Neutrophil (primary cell): ENCODE measurements at regions not wholly inside any gene's neighbourhood (a gene's known extent, or its start where the extent isn't known, plus 50 kb on each side); places are given as distances from the start of the nearest gene placed in this dataset.

Experiments used
- H3K27ac ChIP-seq: fragments of 200-600 bp; sonication (generic); 2 replicates; pipeline ENCODE4 v1.5.1; 2016; ENCODE audit warnings: mild to moderate bottlenecking, moderate library complexity
- H3K27me3 ChIP-seq: fragments of 200-600 bp; sonication (generic); 2 replicates; pipeline ENCODE4 v1.6.0; 2016; ENCODE audit warnings: mild to moderate bottlenecking
- H3K36me3 ChIP-seq: fragments of 200-600 bp; sonication (generic); 2 replicates; pipeline ENCODE4 v1.5.1; 2017
- H3K4me1 ChIP-seq, 2 experiments: fragments of 200-600 bp in 1 of 2; sonication (generic) in 1 of 2; 1 replicate in 1 of 2; 2 replicates in 1 of 2; pipeline versions ENCODE4 v1.5.1 to v1.6.1; 2013 to 2016; ENCODE audit warnings: low read depth in 1 of 2, low read length in 1 of 2, mild to moderate bottlenecking in 1 of 2, moderate library complexity in 1 of 2; ENCODE audit not compliant: control insufficient read depth in 1 of 2, insufficient read depth in 1 of 2
- H3K4me3 ChIP-seq, 2 experiments: fragments of 200-600 bp in 1 of 2; sonication (generic) in 1 of 2; 1 replicate in 1 of 2; 2 replicates in 1 of 2; pipeline ENCODE4 v1.5.1; 2013 to 2016; ENCODE audit warnings: low read depth in 1 of 2, low read length in 1 of 2, mild to moderate bottlenecking in 1 of 2, moderate library complexity in 1 of 2
- H3K9me3 ChIP-seq: fragments of 200-600 bp; sonication (generic); 2 replicates; pipeline ENCODE4 v1.5.1; 2016
- CTCF ChIP-seq: fragments of 200-600 bp; sonication (generic); IDR thresholded peaks from 2 replicates; pipeline ENCODE4 v1.5.1; 2016; ENCODE audit warnings: antibody characterized with exemption

- no peak overlapping the region for H3K27ac ChIP-seq
- no peak for TF ChIP-seq CTCF
- H3K36me3 ChIP-seq = no peaks in the 10 kb centered on the region
- no peaks in the 10 kb centered on the region for H3K27me3 ChIP-seq
- H3K9me3 ChIP-seq = no peaks in the 10 kb centered on the region
- no peak overlapping the region for H3K4me3 ChIP-seq
- no peaks in the 10 kb centered on the region for H3K4me1 ChIP-seq
These were observed 407.3 kb upstream of the HSFY2 start for GRCh38 chrY:19180824-19181223.

DNA sequence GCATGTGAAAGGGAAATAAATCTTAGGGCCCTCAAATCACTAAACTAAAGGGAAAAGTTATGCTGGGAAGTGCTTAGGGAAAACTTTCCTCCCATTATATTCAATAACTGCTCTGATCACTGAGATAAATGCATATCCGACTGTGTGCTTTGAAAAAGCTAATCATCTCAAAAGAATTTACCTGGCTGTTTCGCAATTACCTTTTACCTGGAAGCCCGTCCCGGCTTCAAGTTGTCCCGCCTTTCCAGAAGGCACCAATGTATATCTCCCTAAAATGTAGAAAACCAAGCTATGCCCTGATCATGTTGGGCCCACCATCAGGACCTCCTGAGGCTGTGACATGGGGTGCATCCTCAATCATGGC is 394.6 kb upstream of the HSFY2 start:
- Histone ChIP-seq H3K36me3 (no peaks in the 10 kb centered on the region), H3K27me3 (no peaks in the 10 kb centered on the region), H3K4me3 (no peak overlapping the region), H3K9me3 (no peaks in the 10 kb centered on the region), H3K4me1 (no peaks in the 10 kb centered on the region), H3K27ac (no peak overlapping the region)
- no peak for TF ChIP-seq CTCF

DNA sequence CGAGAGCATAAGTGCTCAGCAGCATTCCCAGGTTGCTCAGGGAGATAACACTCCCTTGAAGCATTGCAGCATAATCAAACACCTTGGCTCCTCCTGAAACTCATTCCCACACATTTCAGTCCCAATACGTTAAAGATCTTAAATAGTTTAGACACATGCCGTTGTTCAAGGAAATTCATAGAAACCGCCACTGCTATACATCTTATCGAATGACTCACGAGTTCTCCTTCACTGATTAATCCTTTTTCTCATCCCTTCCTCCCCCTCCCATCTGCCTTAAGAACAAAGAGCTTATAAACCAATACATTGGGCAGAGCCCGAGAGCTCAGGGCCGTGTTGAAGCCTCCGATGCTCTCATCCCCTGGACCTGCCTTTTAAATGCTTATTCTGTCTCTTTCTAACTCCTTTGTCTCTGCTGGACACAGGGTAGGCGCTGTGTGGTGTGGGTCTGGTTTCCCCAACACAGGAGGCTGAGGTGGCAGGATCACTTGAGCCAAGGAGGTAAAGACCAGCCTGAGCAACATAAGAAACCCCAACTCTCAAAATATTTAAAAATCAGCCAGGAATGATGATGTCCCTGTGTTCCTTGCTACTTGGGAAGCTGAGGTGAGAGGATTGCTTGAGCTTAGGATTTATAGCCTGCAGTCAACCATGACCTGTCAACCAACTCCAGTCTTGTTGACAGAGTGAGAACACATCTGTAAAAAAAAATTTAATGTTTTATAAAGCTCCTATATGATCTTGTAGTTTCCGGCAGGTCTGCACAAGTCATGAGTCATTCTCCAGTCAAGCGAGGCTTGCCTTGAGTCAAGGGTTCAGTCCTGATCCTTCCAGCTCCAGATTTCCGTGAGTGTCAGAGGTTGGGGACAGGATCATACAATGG is 394.0 kb upstream of the HSFY2 start:
- Histone ChIP-seq H3K27ac (no peak overlapping the region), H3K9me3 (no peaks in the 10 kb centered on the region), H3K27me3 (no peaks in the 10 kb centered on the region), H3K36me3 (no peaks in the 10 kb centered on the region), H3K4me1 (no peaks in the 10 kb centered on the region), H3K4me3 (no peak overlapping the region)
- no peak for TF ChIP-seq CTCF

DNA sequence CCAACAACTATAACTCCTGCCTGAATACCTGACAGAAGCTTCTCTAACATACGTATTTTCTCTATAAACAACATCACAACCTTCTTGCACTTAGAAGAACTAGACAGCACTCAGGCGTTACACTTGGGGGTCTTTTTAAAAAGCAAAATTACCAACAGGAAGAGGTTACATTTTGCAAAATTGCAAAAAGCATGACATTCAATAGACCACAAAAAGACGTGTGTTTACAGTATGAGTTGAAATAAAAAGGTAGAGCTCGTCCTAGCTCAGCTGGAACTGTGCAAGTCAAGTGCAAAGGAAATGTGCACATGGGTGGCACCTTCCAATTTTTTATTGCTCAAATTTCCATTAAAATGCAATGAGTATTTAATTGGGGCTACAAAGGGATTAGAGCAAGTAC is 375.2 kb upstream of the HSFY2 start:
- Histone ChIP-seq H3K9me3 (no peaks in the 10 kb centered on the region), H3K36me3 (no peaks in the 10 kb centered on the region), H3K27ac (no peak overlapping the region), H3K4me1 (no peaks in the 10 kb centered on the region), H3K4me3 (no peak overlapping the region), H3K27me3 (no peaks in the 10 kb centered on the region)
- no peak for TF ChIP-seq CTCF

GRCh38 chrY:19146296-19146695 is 372.8 kb upstream of the HSFY2 start:
- Histone ChIP-seq H3K36me3 (no peaks in the 10 kb centered on the region), H3K27me3 (no peaks in the 10 kb centered on the region), H3K4me1 (no peaks in the 10 kb centered on the region), H3K4me3 (no peak overlapping the region), H3K27ac (no peak overlapping the region), H3K9me3 (no peaks in the 10 kb centered on the region)
- TF ChIP-seq CTCF = no peak
